ENCODE measurements at regions not wholly inside any gene's neighbourhood (a gene's known extent, or its start where the extent isn't known, plus 50 kb on each side); places are given as distances from the start of the nearest gene placed in this dataset.

DNA sequence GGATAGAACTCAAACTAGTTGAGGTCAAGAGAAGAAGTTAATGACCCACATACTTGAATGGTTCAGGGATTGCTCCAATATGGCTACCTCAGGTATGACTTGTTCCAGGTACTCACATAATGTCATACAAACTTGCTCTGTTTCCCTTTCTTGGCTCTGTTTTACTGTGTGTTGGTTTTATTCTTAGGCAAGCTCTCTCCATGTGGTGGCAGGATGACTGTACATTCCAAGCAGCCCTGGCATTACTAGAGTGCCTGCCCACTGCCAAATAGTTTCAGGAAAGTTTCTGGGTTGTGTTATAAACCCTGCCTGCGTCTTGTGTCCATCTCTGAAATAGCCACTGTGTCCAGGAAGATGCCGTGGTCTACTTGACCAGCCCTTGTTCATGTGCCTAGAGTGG lies 476.8 kb downstream of the SHISA9 start:
- TF ChIP-seq RCOR1 (conservative IDR thresholded peaks at IDR 0.05; ENCODE audit: low read depth, low read length) (no peak), EGR1 (IDR thresholded peaks at IDR 0.05; ENCODE audit: borderline replicate concordance in 1 of 2, low read depth in 2 of 2, low read length in 2 of 2) (no peak), ZBED1 (IDR thresholded peaks at IDR 0.05; ENCODE audit: borderline replicate concordance) (no peak), SUZ12 (IDR thresholded peaks at IDR 0.05; ENCODE audit: unreplicated experiment) (no peak), SMC3 (IDR thresholded peaks at IDR 0.05; ENCODE audit: borderline replicate concordance, low read length) (no peak), FOXM1 (IDR thresholded peaks at IDR 0.05; ENCODE audit: low read depth, low read length) (no peak), POLR2A (IDR thresholded peaks at IDR 0.05; ENCODE audit: low read depth, low read length) (no peak), ZNF217 (IDR thresholded peaks at IDR 0.05) (no peak), HDGF (IDR thresholded peaks at IDR 0.05) (no peak), TAF1 (IDR thresholded peaks at IDR 0.05; ENCODE audit: borderline replicate concordance, low read depth, low read length) (no peak)
- TF ChIP-seq, protein P1, sequence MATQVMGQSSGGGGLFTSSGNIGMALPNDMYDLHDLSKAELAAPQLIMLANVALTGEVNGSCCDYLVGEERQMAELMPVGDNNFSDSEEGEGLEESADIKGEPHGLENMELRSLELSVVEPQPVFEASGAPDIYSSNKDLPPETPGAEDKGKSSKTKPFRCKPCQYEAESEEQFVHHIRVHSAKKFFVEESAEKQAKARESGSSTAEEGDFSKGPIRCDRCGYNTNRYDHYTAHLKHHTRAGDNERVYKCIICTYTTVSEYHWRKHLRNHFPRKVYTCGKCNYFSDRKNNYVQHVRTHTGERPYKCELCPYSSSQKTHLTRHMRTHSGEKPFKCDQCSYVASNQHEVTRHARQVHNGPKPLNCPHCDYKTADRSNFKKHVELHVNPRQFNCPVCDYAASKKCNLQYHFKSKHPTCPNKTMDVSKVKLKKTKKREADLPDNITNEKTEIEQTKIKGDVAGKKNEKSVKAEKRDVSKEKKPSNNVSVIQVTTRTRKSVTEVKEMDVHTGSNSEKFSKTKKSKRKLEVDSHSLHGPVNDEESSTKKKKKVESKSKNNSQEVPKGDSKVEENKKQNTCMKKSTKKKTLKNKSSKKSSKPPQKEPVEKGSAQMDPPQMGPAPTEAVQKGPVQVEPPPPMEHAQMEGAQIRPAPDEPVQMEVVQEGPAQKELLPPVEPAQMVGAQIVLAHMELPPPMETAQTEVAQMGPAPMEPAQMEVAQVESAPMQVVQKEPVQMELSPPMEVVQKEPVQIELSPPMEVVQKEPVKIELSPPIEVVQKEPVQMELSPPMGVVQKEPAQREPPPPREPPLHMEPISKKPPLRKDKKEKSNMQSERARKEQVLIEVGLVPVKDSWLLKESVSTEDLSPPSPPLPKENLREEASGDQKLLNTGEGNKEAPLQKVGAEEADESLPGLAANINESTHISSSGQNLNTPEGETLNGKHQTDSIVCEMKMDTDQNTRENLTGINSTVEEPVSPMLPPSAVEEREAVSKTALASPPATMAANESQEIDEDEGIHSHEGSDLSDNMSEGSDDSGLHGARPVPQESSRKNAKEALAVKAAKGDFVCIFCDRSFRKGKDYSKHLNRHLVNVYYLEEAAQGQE (IDR thresholded peaks at IDR 0.05; ENCODE audit: low read depth, low read length) = no peak
- TF ChIP-seq, protein P2, sequence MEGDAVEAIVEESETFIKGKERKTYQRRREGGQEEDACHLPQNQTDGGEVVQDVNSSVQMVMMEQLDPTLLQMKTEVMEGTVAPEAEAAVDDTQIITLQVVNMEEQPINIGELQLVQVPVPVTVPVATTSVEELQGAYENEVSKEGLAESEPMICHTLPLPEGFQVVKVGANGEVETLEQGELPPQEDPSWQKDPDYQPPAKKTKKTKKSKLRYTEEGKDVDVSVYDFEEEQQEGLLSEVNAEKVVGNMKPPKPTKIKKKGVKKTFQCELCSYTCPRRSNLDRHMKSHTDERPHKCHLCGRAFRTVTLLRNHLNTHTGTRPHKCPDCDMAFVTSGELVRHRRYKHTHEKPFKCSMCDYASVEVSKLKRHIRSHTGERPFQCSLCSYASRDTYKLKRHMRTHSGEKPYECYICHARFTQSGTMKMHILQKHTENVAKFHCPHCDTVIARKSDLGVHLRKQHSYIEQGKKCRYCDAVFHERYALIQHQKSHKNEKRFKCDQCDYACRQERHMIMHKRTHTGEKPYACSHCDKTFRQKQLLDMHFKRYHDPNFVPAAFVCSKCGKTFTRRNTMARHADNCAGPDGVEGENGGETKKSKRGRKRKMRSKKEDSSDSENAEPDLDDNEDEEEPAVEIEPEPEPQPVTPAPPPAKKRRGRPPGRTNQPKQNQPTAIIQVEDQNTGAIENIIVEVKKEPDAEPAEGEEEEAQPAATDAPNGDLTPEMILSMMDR (IDR thresholded peaks at IDR 0.05 in 2 of 3, conservative IDR thresholded peaks at IDR 0.05 in 1 of 3; ENCODE audit: control insufficient read depth in 2 of 3, extremely low read depth in 1 of 3, insufficient read depth in 1 of 3, low read depth in 3 of 3, low read length in 3 of 3) = no peak
- TF ChIP-seq, protein P3, sequence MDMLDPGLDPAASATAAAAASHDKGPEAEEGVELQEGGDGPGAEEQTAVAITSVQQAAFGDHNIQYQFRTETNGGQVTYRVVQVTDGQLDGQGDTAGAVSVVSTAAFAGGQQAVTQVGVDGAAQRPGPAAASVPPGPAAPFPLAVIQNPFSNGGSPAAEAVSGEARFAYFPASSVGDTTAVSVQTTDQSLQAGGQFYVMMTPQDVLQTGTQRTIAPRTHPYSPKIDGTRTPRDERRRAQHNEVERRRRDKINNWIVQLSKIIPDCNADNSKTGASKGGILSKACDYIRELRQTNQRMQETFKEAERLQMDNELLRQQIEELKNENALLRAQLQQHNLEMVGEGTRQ (IDR thresholded peaks at IDR 0.05; ENCODE audit: borderline replicate concordance, low read depth, low read length) = no peak
